Panc1 (cell line): ENCODE measurements at regions not wholly inside any gene's neighbourhood (a gene's known extent, or its start where the extent isn't known, plus 50 kb on each side); places are given as distances from the start of the nearest gene placed in this dataset.

Source experiments
- ATAC-seq: fragments of 200-7000 bp; cut with Tn5 transposase; 2 replicates; pipeline ENCODE4 v1.9.1; 2020; ENCODE audit warnings: mild to moderate bottlenecking, moderate library complexity
- BruUV-seq: library from RNA; stranded (reverse); fragments of 400-500 nt; replicated peaks from 2 replicates; lab custom pipeline; 2021; lab: Mats Ljungman, UMichigan
- CTCF ChIA-PET: fragments of 300-600 bp; sonication (Branson Sonifier 250); formaldehyde crosslinking; loops from one replicate; lab custom pipeline; 2022; ENCODE audit warnings: antibody characterized with exemption; lab: Charles Lee
- POLR2A ChIA-PET: fragments of 300-600 bp; sonication (Branson Sonifier 250); formaldehyde crosslinking; loops from one replicate; lab custom pipeline; 2022; ENCODE audit warnings: antibody characterized with exemption; lab: Charles Lee
- DNase-seq: peaks from one replicate; pipeline ENCODE4 v3.0.0-alpha.2; 2010; ENCODE audit warnings: low read depth, low spot score
- H3K27ac ChIP-seq: 2 replicates; pipeline ENCODE4 v1.5.1; 2011; ENCODE audit warnings: mild to moderate bottlenecking, low read length, inconsistent platforms
- H3K27me3 ChIP-seq: fragments of 200-500 bp; sonication (Bioruptor generic); 2 replicates; pipeline ENCODE4 v1.6.0; 2014; ENCODE audit warnings: low read length, inconsistent platforms; ENCODE audit not compliant: control insufficient read depth, insufficient read depth
- H3K36me3 ChIP-seq: fragments of 200-500 bp; sonication (Bioruptor generic); 2 replicates; pipeline ENCODE4 v1.5.1; 2014; ENCODE audit warnings: inconsistent platforms, mild to moderate bottlenecking, low read length, moderate library complexity; ENCODE audit not compliant: control insufficient read depth, insufficient read depth
- H3K4me1 ChIP-seq: 2 replicates; pipeline ENCODE4 v1.5.1; 2011; ENCODE audit warnings: inconsistent platforms, mild to moderate bottlenecking, low read length, moderate library complexity; ENCODE audit not compliant: control insufficient read depth, insufficient read depth
- H3K4me3 ChIP-seq, 2 experiments: 2 replicates each; pipeline ENCODE4 v1.5.1; 2011 to 2012; ENCODE audit warnings: low read depth in 2 of 2, low read length in 2 of 2, mild to moderate bottlenecking in 2 of 2, inconsistent platforms in 1 of 2, moderate library complexity in 1 of 2
- H3K9me3 ChIP-seq: fragments of 200-500 bp; sonication (Bioruptor generic); 2 replicates; pipeline ENCODE4 v1.5.1; 2014; ENCODE audit warnings: low read depth, mild to moderate bottlenecking, inconsistent platforms, low read length, moderate library complexity; ENCODE audit not compliant: control insufficient read depth, insufficient read depth
- CTCF ChIP-seq: fragments of 450-650 bp; IDR thresholded peaks from 2 replicates; pipeline ENCODE4 v1.5.1; 2017; ENCODE audit warnings: mild to moderate bottlenecking
- POLR2AphosphoS5 ChIP-seq: IDR thresholded peaks from 2 replicates; pipeline ENCODE4 v1.6.1; 2012; ENCODE audit warnings: mild to moderate bottlenecking, low read depth, low read length, moderate library complexity
- REST ChIP-seq, 2 experiments: IDR thresholded peaks; 2 replicates each; pipeline ENCODE4 v1.6.1; 2011 to 2012; ENCODE audit warnings: low read depth in 2 of 2, control low read depth in 1 of 2, low read length in 1 of 2, mild to moderate bottlenecking in 1 of 2, moderate library complexity in 1 of 2; ENCODE audit not compliant: insufficient read depth in 1 of 2
- SIN3A ChIP-seq: IDR thresholded peaks from 2 replicates; pipeline ENCODE4 v1.6.1; 2012; ENCODE audit warnings: low read depth, mild to moderate bottlenecking, low read length, moderate library complexity, borderline replicate concordance; ENCODE audit not compliant: insufficient read depth
- TCF7L2 ChIP-seq: IDR thresholded peaks from 2 replicates; pipeline ENCODE4 v1.6.1; 2011; ENCODE audit warnings: mild to moderate bottlenecking, low read depth, low read length, inconsistent platforms
- in situ Hi-C: cut with HindIII; loops from 2 replicates; pipeline ENCODE4 v1.10.0; 2016; ENCODE audit warnings: low sequenced_read_pairs, low pct_unique_long_range_greater_than_20kb
- intact Hi-C: fragments of 100-400 bp; cut with micrococcal nuclease; formaldehyde crosslinking; loops from one replicate; pipeline ENCODE4 v1.10.0; 2022; ENCODE audit not compliant: unreplicated experiment

- DNase-seq (no peak), ATAC-seq (no peak)
- no peaks in the 10 kb centered on the region for H3K27me3 ChIP-seq
- no peak overlapping the region for H3K4me3 ChIP-seq
- intact Hi-C loops (no loop called here), in situ Hi-C loops (no loop called here)
- no peaks in the 10 kb centered on the region for H3K4me1 ChIP-seq
- BruUV-seq, result no TSS peak
- CTCF ChIA-PET, result no interaction called here
- H3K27ac ChIP-seq, result no peak overlapping the region
- TF ChIP-seq SIN3A (no peak), TCF7L2 (no peak), CTCF (no peak), REST (IDR thresholded peaks at IDR 0.05; ENCODE audit: insufficient read depth in 1 of 2, low read depth in 2 of 2, low read length in 1 of 2) (no peak), POLR2AphosphoS5 (no peak)
- POLR2A ChIA-PET, result no interaction called here
- H3K36me3 ChIP-seq, result no peaks in the 10 kb centered on the region
- H3K9me3 ChIP-seq, result no peaks in the 10 kb centered on the region
Observed at GRCh38 chr1:200263203-200263602, 146.6 kb downstream of the ZNF281 start.

- in situ Hi-C loops (no loop called here), intact Hi-C loops (no loop called here)
- peak; percentile 22; the same call in 1 of the 2 replicates for TF ChIP-seq CTCF
- TF ChIP-seq SIN3A, result no peak
- CTCF ChIA-PET, result no interaction called here
- ATAC-seq (no peak), DNase-seq (no peak)
- H3K27me3 ChIP-seq, result no peaks in the 10 kb centered on the region
- POLR2A ChIA-PET, result no interaction called here
- BruUV-seq, result no TSS peak
- no peaks in the 10 kb centered on the region for H3K4me1 ChIP-seq
- H3K36me3 ChIP-seq, result no peaks in the 10 kb centered on the region
- no peak overlapping the region for H3K27ac ChIP-seq
- no peak overlapping the region for H3K4me3 ChIP-seq
- no peaks in the 10 kb centered on the region for H3K9me3 ChIP-seq
Observed at GRCh38 chr1:200262326-200262965, 147.4 kb downstream of the ZNF281 start.
